ENCODE measurements at regions not wholly inside any gene's neighbourhood (a gene's known extent, or its start where the extent isn't known, plus 50 kb on each side); places are given as distances from the start of the nearest gene placed in this dataset.

DNA sequence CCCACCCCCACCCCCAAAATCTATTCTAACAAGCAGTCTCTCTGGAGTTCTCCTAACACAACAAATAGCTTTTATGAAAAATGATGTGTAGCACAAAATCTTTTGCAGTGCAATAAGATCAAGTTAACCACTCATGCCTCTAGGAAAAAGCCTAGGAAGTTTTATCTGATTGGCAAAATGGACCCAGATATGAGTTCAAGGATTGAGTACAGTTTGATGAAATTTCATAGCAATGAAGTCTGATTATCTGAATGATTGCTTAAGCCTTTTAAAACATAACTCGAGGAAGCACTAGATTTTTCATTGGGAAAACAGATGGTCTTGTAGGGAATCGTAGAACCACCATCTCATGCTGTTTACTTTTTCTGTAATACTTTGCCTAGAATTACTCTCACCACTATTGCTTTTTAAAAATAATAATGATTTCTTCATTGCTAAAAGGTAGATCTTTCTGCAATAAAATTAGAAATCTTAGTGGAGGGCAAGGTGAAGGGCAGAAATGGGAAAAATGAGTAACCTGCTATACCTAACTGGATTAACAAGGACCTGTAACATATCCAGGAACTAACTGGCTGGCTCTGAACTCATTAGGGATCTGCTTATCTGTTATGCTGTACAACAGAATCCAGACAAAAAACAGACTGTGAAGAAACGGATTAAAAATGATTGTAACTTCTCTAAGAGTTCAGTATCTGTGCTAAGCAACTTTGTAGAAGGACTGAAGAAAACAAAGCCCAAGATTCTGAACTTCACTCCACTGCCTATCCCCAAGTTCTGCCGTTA, 73.7 kb upstream of the ETAA1 start:
- Histone ChIP-seq H3K9me3 (replicated peaks; ENCODE audit: control insufficient read depth, insufficient read depth, low read length) (no peaks in the 10 kb centered on the region), H3K27ac (ENCODE audit: control insufficient read depth, insufficient read depth) (no peak overlapping the region), H2AFZ (ENCODE audit: control insufficient read depth, low read depth, low read length) (no peak overlapping the region), H3K9ac (ENCODE audit: control insufficient read depth, insufficient read depth, low read length) (no peak overlapping the region), H3K36me3 (ENCODE audit: control insufficient read depth in 2 of 2, insufficient read depth in 2 of 2, low read length in 1 of 2) (no peaks in the 10 kb centered on the region), H3K4me2 (ENCODE audit: control insufficient read depth, insufficient read depth) (no peak overlapping the region), H3K4me1 (ENCODE audit: control insufficient read depth, insufficient read depth, low read length) (no peaks in the 10 kb centered on the region), H3K4me3 (no peak overlapping the region), H3K79me2 (ENCODE audit: control insufficient read depth, insufficient read depth, low read length) (no peaks in the 10 kb centered on the region), H4K20me1 (ENCODE audit: control insufficient read depth, insufficient read depth) (no peaks in the 10 kb centered on the region), H3K27me3 (replicated peaks in 1 of 2; ENCODE audit: control insufficient read depth in 2 of 2, insufficient read depth in 2 of 2, low read length in 1 of 2) (no peaks in the 10 kb centered on the region)
- intact Hi-C loops (cut with micrococcal nuclease; ENCODE audit: unreplicated experiment) (no loop called here), in situ Hi-C loops (cut with MboI) (no loop called here)
- FAIRE-seq (no peak), ATAC-seq (no peak), DNase-seq (ENCODE audit: low read depth, low spot score) (no peak)
- ChIA-PET POLR2A (no interaction called here), RAD21 (ENCODE audit: unreplicated experiment) (no interaction called here), CTCF (interaction anchor here (0.8 kb wide), 1 partner anchor 50 kb away, joined by 3 read pairs; no protein-coding TSS in a partner anchor), SMC1A (ENCODE audit: uncharacterized antibody, unreplicated experiment) (no interaction called here)
- 9% methylated on average over 4 of the region's 4 CpGs for WGBS (ENCODE audit: insufficient coverage, insufficient replicate concordance, low lambda C conversion rate, missing lambda C conversion rate)
- TF ChIP-seq JUND (IDR thresholded peaks at IDR 0.05; ENCODE audit: low read depth, low read length) (no peak), REST (IDR thresholded peaks at IDR 0.05; ENCODE audit: low read depth, low read length) (no peak), POLR2AphosphoS2 (IDR thresholded peaks at IDR 0.05; ENCODE audit: low read depth, low read length) (no peak), CHD2 (IDR thresholded peaks at IDR 0.05; ENCODE audit: borderline replicate concordance, low read depth, low read length) (no peak), STAT3 (IDR thresholded peaks at IDR 0.05; ENCODE audit: low read depth, low read length) (no peak), ETV6 (conservative IDR thresholded peaks at IDR 0.05 in 1 of 2, IDR thresholded peaks at IDR 0.05 in 1 of 2; ENCODE audit: borderline replicate concordance in 1 of 2, low read depth in 1 of 2) (no peak)
- no TSS peak for BruUV-seq (replicated peaks)

Measured in GM12878 (cell line).